SK-N-SH (cell line): ENCODE measurements at regions not wholly inside any gene's neighbourhood (a gene's known extent, or its start where the extent isn't known, plus 50 kb on each side); places are given as distances from the start of the nearest gene placed in this dataset.

Experiments
- CTCF ChIA-PET: fragments of 300-600, 350-600 bp; formaldehyde crosslinking; extraction: SDS; loops from one replicate; lab custom pipeline; 2021; lab: Yijun Ruan, JAX
- POLR2A ChIA-PET: fragments of 350-600 bp; sonication (Branson Sonifier 250); formaldehyde crosslinking; extraction: SDS; loops from one replicate; lab custom pipeline; 2020; ENCODE audit warnings: antibody characterized with exemption, inconsistent platforms; lab: Yijun Ruan, JAX
- DNase-seq: peaks from one replicate; pipeline ENCODE4 v3.0.0; 2012
- H2AFZ ChIP-seq: fragments of 200-600 bp; sonication (generic); 2 replicates; pipeline ENCODE4 v1.8.1; 2016; ENCODE audit warnings: antibody characterized with exemption, mild to moderate bottlenecking, low read depth
- H3F3A ChIP-seq: fragments of 200-600 bp; sonication (generic); replicated peaks from 2 replicates; pipeline ENCODE3; 2016; ENCODE audit warnings: antibody characterized with exemption, mild to moderate bottlenecking; ENCODE audit not compliant: insufficient read depth
- H3K27ac ChIP-seq, 2 experiments: fragments of 200-500 bp in 1 of 2; fragments of 200-600 bp in 1 of 2; sonication (Bioruptor generic) in 1 of 2; sonication (generic), shearing (Covaris generic) in 1 of 2; 2 replicates each; pipeline versions ENCODE4 v1.5.1 to v1.6.1; 2014 to 2016; ENCODE audit warnings: low read depth in 2 of 2, inconsistent platforms in 1 of 2, low read length in 1 of 2, mild to moderate bottlenecking in 1 of 2, mixed read lengths in 1 of 2
- H3K27me3 ChIP-seq: fragments of 200-600 bp; sonication (generic), shearing (Covaris generic); 2 replicates; pipeline ENCODE4 v1.6.1; 2016; ENCODE audit warnings: mixed run types; ENCODE audit not compliant: insufficient read depth
- H3K36me3 ChIP-seq, 2 experiments: fragments of 200-500 bp in 1 of 2; fragments of 200-600 bp in 1 of 2; sonication (Bioruptor generic) in 1 of 2; sonication (generic) in 1 of 2; replicated peaks in 1 of 2; 2 replicates each; pipeline versions ENCODE3 to v1.5.1; 2014 to 2016; ENCODE audit warnings: low read length in 1 of 2, mild to moderate bottlenecking in 1 of 2; ENCODE audit not compliant: insufficient read depth in 2 of 2, control insufficient read depth in 1 of 2
- H3K4me1 ChIP-seq, 2 experiments: fragments of 200-500 bp in 1 of 2; fragments of 200-600 bp in 1 of 2; sonication (Bioruptor generic) in 1 of 2; sonication (generic), shearing (Covaris generic) in 1 of 2; 2 replicates each; pipeline versions ENCODE4 v1.5.1 to v1.6.1; 2014 to 2016; ENCODE audit warnings: low read depth in 1 of 2, low read length in 1 of 2, mixed run types in 1 of 2; ENCODE audit not compliant: insufficient read depth in 2 of 2, control insufficient read depth in 1 of 2
- H3K4me2 ChIP-seq: fragments of 200-600 bp; sonication (generic), shearing (Covaris generic); 2 replicates; pipeline ENCODE4 v1.6.1; 2017; ENCODE audit warnings: mixed run types
- H3K4me3 ChIP-seq, 2 experiments: fragments of 200-500 bp in 1 of 2; fragments of 200-600 bp in 1 of 2; sonication (Bioruptor generic) in 1 of 2; sonication (generic), shearing (Covaris generic) in 1 of 2; 2 replicates each; pipeline versions ENCODE4 v1.5.1 to v1.8.1; 2014 to 2016; ENCODE audit warnings: low read depth in 2 of 2, inconsistent platforms in 1 of 2, low read length in 1 of 2, mild to moderate bottlenecking in 1 of 2, mixed read lengths in 1 of 2, moderate library complexity in 1 of 2
- H3K79me2 ChIP-seq: fragments of 200-600 bp; sonication (generic); 2 replicates; pipeline ENCODE4 v1.8.1; 2017; ENCODE audit warnings: mild to moderate bottlenecking; ENCODE audit not compliant: insufficient read depth
- H3K9ac ChIP-seq: fragments of 200-600 bp; sonication (generic); 2 replicates; pipeline ENCODE4 v1.6.1; 2017; ENCODE audit warnings: mixed run types
- H3K9me2 ChIP-seq: fragments of 200-600 bp; sonication (generic); 2 replicates; pipeline ENCODE4 v1.6.1; 2017; ENCODE audit warnings: mixed run types
- H3K9me3 ChIP-seq: fragments of 200-600 bp; sonication (generic); 2 replicates; pipeline ENCODE4 v1.6.1; 2017; ENCODE audit warnings: mixed run types, mild to moderate bottlenecking, moderate library complexity
- H4K20me1 ChIP-seq: fragments of 200-600 bp; sonication (generic); 2 replicates; pipeline ENCODE4 v1.6.1; 2017; ENCODE audit warnings: mild to moderate bottlenecking, mixed run types; ENCODE audit not compliant: insufficient read depth
- ELF1 ChIP-seq: IDR thresholded peaks from 2 replicates; pipeline ENCODE4 v1.4.0; 2012
- EP300 ChIP-seq, 2 experiments: IDR thresholded peaks; 2 replicates each; pipeline versions ENCODE4 v1.4.0 to v1.6.1; 2012; ENCODE audit warnings: borderline replicate concordance in 1 of 2, low read depth in 1 of 2, low read length in 1 of 2
- EZH2phosphoT487 ChIP-seq: fragments of 200-600 bp; sonication (generic); IDR thresholded peaks from 2 replicates; pipeline ENCODE4 v1.6.1; 2017; ENCODE audit warnings: low read depth, mixed run types, mild to moderate bottlenecking, antibody characterized with exemption, moderate library complexity, borderline replicate concordance
- FOSL2 ChIP-seq: IDR thresholded peaks from 2 replicates; pipeline ENCODE4 v1.4.0; 2012; ENCODE audit warnings: low read depth, mild to moderate bottlenecking, moderate library complexity, borderline replicate concordance
- FOXJ3 ChIP-seq: sonication (generic); formaldehyde crosslinking; IDR thresholded peaks from 2 replicates; pipeline ENCODE4 v1.5.1; 2020; ENCODE audit warnings: mild to moderate bottlenecking, missing genetic modification reagents
- FOXM1 ChIP-seq: IDR thresholded peaks from 2 replicates; pipeline ENCODE4 v1.4.0; 2012; ENCODE audit warnings: low read depth, mild to moderate bottlenecking
- GABPA ChIP-seq: IDR thresholded peaks from 2 replicates; pipeline ENCODE4 v1.4.0; 2012; ENCODE audit warnings: low read depth, mild to moderate bottlenecking
- GATA2 ChIP-seq: sonication (generic); formaldehyde crosslinking; IDR thresholded peaks from 2 replicates; pipeline ENCODE4 v1.5.0; 2020; ENCODE audit warnings: mild to moderate bottlenecking, missing genetic modification reagents
- JUND ChIP-seq: IDR thresholded peaks from 2 replicates; pipeline ENCODE4 v1.4.0; 2012
- MXI1 ChIP-seq: IDR thresholded peaks from 2 replicates; pipeline ENCODE4 v1.6.1; 2012; ENCODE audit warnings: mild to moderate bottlenecking, low read depth, low read length, improper control_type of control experiment
- NRF1 ChIP-seq: IDR thresholded peaks from 2 replicates; pipeline ENCODE4 v1.6.1; 2012; ENCODE audit warnings: low read depth, mild to moderate bottlenecking, low read length
- POLR2AphosphoS5 ChIP-seq: IDR thresholded peaks from 2 replicates; pipeline ENCODE4 v1.6.1; 2012; ENCODE audit warnings: low read depth, low read length
- RAD21 ChIP-seq: IDR thresholded peaks from 2 replicates; pipeline ENCODE4 v1.6.1; 2012; ENCODE audit warnings: mild to moderate bottlenecking, low read length
- SIN3A ChIP-seq: IDR thresholded peaks from 2 replicates; pipeline ENCODE4 v1.6.1; 2012; ENCODE audit warnings: low read depth, mild to moderate bottlenecking, low read length, moderate library complexity, borderline replicate concordance
- TAF1 ChIP-seq: IDR thresholded peaks from 2 replicates; pipeline ENCODE4 v1.6.1; 2012; ENCODE audit warnings: low read depth, mild to moderate bottlenecking, low read length, moderate library complexity, borderline replicate concordance
- TEAD4 ChIP-seq: IDR thresholded peaks from 2 replicates; pipeline ENCODE4 v1.4.0; 2012; ENCODE audit warnings: mild to moderate bottlenecking, borderline replicate concordance; ENCODE audit not compliant: insufficient read depth
- YY1 ChIP-seq: IDR thresholded peaks from 2 replicates; pipeline ENCODE4 v1.4.0; 2012; ENCODE audit warnings: low read depth, mild to moderate bottlenecking
- WGBS: methylation state at CpG from one replicate; pipeline ENCODE4 v1.1.6; 2017; ENCODE audit warnings: low lambda C conversion rate; 5-methylcytosine and 5-hydroxymethylcytosine counted together
- TF ChIP-seq, protein P1 (sequence below): fragments of 200-600 bp; sonication (generic); IDR thresholded peaks from 2 replicates; pipeline ENCODE4 v1.6.1; 2017; ENCODE audit warnings: antibody characterized with exemption, mild to moderate bottlenecking, moderate library complexity
- TF ChIP-seq, protein P2 (sequence below): IDR thresholded peaks from 2 replicates; pipeline ENCODE4 v1.4.0; 2012; ENCODE audit warnings: low read depth, borderline replicate concordance
- TF ChIP-seq, protein P3 (sequence below): IDR thresholded peaks from 2 replicates; pipeline ENCODE4 v1.4.0; 2012; ENCODE audit warnings: low read depth, borderline replicate concordance
- TF ChIP-seq, protein P4 (sequence below): fragments of 150-350 bp; IDR thresholded peaks from 2 replicates; pipeline ENCODE4 v1.6.1; 2016; ENCODE audit warnings: mild to moderate bottlenecking, low read depth, low read length
- TF ChIP-seq, protein P5 (sequence below): IDR thresholded peaks from 2 replicates; pipeline ENCODE4 v1.6.1; 2012; ENCODE audit warnings: mild to moderate bottlenecking, low read depth, low read length, moderate library complexity

DNA sequence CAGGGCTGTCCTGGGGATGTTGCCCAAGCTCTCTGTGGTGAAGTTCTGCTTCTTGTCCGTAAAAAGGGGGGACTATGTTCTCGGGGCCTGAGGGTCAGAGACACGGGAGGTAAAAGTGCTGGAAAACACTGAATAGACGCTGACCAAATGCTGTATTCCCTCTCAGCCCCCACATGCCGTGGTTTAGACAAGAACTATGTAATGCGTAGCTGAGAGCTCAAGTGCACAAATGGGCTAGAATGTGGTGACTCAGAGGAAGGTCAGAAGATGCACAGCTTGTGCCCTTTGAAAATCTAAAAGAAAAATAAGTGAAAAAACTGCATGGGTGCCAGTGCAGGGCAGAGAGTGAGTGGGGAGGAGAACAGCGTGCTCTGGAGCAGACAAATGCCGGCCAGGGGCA is 80.3 kb upstream of the MAP4K4 start (continued):
- TF ChIP-seq, protein P1, sequence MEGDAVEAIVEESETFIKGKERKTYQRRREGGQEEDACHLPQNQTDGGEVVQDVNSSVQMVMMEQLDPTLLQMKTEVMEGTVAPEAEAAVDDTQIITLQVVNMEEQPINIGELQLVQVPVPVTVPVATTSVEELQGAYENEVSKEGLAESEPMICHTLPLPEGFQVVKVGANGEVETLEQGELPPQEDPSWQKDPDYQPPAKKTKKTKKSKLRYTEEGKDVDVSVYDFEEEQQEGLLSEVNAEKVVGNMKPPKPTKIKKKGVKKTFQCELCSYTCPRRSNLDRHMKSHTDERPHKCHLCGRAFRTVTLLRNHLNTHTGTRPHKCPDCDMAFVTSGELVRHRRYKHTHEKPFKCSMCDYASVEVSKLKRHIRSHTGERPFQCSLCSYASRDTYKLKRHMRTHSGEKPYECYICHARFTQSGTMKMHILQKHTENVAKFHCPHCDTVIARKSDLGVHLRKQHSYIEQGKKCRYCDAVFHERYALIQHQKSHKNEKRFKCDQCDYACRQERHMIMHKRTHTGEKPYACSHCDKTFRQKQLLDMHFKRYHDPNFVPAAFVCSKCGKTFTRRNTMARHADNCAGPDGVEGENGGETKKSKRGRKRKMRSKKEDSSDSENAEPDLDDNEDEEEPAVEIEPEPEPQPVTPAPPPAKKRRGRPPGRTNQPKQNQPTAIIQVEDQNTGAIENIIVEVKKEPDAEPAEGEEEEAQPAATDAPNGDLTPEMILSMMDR = no peak
- TF ChIP-seq SIN3A = no peak
- TF ChIP-seq EZH2phosphoT487 = no peak
- no peak for TF ChIP-seq NRF1
- TF ChIP-seq EP300 (IDR thresholded peaks at IDR 0.05; ENCODE audit: borderline replicate concordance in 1 of 2, low read depth in 1 of 2, low read length in 1 of 2) = no peak
- TF ChIP-seq FOXM1 = no peak
- no peak for TF ChIP-seq MXI1
- TF ChIP-seq, protein P2, sequence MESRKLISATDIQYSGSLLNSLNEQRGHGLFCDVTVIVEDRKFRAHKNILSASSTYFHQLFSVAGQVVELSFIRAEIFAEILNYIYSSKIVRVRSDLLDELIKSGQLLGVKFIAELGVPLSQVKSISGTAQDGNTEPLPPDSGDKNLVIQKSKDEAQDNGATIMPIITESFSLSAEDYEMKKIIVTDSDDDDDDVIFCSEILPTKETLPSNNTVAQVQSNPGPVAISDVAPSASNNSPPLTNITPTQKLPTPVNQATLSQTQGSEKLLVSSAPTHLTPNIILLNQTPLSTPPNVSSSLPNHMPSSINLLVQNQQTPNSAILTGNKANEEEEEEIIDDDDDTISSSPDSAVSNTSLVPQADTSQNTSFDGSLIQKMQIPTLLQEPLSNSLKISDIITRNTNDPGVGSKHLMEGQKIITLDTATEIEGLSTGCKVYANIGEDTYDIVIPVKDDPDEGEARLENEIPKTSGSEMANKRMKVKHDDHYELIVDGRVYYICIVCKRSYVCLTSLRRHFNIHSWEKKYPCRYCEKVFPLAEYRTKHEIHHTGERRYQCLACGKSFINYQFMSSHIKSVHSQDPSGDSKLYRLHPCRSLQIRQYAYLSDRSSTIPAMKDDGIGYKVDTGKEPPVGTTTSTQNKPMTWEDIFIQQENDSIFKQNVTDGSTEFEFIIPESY = no peak
- TF ChIP-seq YY1 = no peak
- no peak for TF ChIP-seq TAF1
- no peak for TF ChIP-seq ELF1
- TF ChIP-seq RAD21 = no peak
- TF ChIP-seq, protein P3, sequence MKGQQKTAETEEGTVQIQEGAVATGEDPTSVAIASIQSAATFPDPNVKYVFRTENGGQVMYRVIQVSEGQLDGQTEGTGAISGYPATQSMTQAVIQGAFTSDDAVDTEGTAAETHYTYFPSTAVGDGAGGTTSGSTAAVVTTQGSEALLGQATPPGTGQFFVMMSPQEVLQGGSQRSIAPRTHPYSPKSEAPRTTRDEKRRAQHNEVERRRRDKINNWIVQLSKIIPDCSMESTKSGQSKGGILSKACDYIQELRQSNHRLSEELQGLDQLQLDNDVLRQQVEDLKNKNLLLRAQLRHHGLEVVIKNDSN = no peak
- TF ChIP-seq, all 33 proteins: peak for 4

DNA sequence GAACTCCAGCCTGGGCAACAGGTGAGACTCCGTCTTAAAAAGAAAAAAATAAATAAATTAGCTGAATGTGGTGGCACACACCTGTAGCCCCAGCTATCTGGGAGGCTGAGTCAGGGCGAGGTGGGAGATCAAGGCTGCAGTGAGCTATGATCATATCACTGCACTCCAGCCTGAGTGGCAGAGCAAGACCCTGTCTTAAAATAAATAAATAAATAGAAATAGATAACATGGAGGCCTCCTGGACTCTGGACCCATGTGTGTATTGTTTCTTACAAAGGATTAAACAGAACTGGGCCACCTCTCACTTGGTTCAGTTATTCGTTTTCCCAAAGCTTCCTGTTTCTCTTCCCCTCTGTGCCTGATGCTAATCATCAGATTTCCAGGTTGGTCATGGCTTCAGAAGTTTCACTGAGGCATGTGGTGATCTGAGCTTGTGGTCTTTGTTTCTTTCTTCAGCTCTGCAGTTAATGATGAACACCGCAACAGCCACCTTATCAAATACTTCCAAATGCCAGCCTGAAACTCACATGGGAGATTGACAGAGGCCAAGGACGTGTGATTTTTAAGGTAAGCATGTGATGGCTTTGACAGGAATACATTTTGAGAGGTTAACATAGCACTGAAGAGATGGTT is 83.3 kb upstream of the MAP4K4 start:
- Histone ChIP-seq H3K9ac (no peak overlapping the region), H3K4me1 (peaks cover 5 to 6% of the 10 kb centered on the region in 2 experiments; a peak in 3 of 4 replicates), H3K79me2 (no peaks in the 10 kb centered on the region), H3K9me3 (no peaks in the 10 kb centered on the region), H4K20me1 (no peaks in the 10 kb centered on the region), H3F3A (no peaks in the 10 kb centered on the region), H3K9me2 (no peaks in the 10 kb centered on the region), H2AFZ (no peak overlapping the region), H3K4me3 (no peak overlapping the region), H3K4me2 (no peak overlapping the region), H3K27ac (no peak overlapping the region), H3K27me3 (no peaks in the 10 kb centered on the region), H3K36me3 (no peaks in the 10 kb centered on the region)
- ChIA-PET CTCF (no interaction called here), POLR2A (no interaction called here)
- 80% methylated on average over 5 of the region's 5 CpGs for WGBS
- DNase-seq = no peak
- no peak for TF ChIP-seq EP300 (IDR thresholded peaks at IDR 0.05; ENCODE audit: borderline replicate concordance in 1 of 2, low read depth in 1 of 2, low read length in 1 of 2)
- TF ChIP-seq TEAD4 = no peak
- no peak for TF ChIP-seq EZH2phosphoT487
- no peak for TF ChIP-seq MXI1
- TF ChIP-seq, protein P4, sequence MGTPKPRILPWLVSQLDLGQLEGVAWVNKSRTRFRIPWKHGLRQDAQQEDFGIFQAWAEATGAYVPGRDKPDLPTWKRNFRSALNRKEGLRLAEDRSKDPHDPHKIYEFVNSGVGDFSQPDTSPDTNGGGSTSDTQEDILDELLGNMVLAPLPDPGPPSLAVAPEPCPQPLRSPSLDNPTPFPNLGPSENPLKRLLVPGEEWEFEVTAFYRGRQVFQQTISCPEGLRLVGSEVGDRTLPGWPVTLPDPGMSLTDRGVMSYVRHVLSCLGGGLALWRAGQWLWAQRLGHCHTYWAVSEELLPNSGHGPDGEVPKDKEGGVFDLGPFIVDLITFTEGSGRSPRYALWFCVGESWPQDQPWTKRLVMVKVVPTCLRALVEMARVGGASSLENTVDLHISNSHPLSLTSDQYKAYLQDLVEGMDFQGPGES = no peak
- TF ChIP-seq GATA2 (CRISPR knock-in tag) = no peak
- TF ChIP-seq POLR2AphosphoS5 = no peak
- TF ChIP-seq FOXJ3 (CRISPR knock-in tag) = no peak
- no peak for TF ChIP-seq YY1
- no peak for TF ChIP-seq FOSL2
- no peak for TF ChIP-seq JUND
- TF ChIP-seq, protein P5, sequence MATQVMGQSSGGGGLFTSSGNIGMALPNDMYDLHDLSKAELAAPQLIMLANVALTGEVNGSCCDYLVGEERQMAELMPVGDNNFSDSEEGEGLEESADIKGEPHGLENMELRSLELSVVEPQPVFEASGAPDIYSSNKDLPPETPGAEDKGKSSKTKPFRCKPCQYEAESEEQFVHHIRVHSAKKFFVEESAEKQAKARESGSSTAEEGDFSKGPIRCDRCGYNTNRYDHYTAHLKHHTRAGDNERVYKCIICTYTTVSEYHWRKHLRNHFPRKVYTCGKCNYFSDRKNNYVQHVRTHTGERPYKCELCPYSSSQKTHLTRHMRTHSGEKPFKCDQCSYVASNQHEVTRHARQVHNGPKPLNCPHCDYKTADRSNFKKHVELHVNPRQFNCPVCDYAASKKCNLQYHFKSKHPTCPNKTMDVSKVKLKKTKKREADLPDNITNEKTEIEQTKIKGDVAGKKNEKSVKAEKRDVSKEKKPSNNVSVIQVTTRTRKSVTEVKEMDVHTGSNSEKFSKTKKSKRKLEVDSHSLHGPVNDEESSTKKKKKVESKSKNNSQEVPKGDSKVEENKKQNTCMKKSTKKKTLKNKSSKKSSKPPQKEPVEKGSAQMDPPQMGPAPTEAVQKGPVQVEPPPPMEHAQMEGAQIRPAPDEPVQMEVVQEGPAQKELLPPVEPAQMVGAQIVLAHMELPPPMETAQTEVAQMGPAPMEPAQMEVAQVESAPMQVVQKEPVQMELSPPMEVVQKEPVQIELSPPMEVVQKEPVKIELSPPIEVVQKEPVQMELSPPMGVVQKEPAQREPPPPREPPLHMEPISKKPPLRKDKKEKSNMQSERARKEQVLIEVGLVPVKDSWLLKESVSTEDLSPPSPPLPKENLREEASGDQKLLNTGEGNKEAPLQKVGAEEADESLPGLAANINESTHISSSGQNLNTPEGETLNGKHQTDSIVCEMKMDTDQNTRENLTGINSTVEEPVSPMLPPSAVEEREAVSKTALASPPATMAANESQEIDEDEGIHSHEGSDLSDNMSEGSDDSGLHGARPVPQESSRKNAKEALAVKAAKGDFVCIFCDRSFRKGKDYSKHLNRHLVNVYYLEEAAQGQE = no peak
- TF ChIP-seq GABPA = no peak
